HL-60 (cell line): ENCODE measurements at regions not wholly inside any gene's neighbourhood (a gene's known extent, or its start where the extent isn't known, plus 50 kb on each side); places are given as distances from the start of the nearest gene placed in this dataset.

Experiments used
- DNase-seq, 2 experiments: peaks; one replicate each; pipeline ENCODE4 v3.0.0-alpha.2; 2010 to 2020; ENCODE audit warnings: low read depth in 1 of 2, low spot score in 1 of 2
- H3K27ac ChIP-seq: fragments of 250-450 bp; sonication (Bioruptor Pico); replicated peaks from 2 replicates; pipeline ENCODE4 v1.5.1; 2020; ENCODE audit warnings: mild to moderate bottlenecking, moderate library complexity
- H3K27me3 ChIP-seq: fragments of 250-450 bp; sonication (Bioruptor Pico); 2 replicates; pipeline ENCODE4 v1.5.1; 2021; ENCODE audit warnings: mild to moderate bottlenecking, moderate library complexity; ENCODE audit not compliant: insufficient read depth, poor library complexity, severe bottlenecking
- H3K4me3 ChIP-seq: replicated peaks from 2 replicates; pipeline ENCODE4 v1.5.1; 2011; ENCODE audit warnings: mild to moderate bottlenecking, control low read depth, low read length; ENCODE audit not compliant: insufficient read depth
- GABPA ChIP-seq: IDR thresholded peaks from 2 replicates; pipeline ENCODE4 v1.6.1; 2012; ENCODE audit warnings: low read depth
- POLR2AphosphoS5 ChIP-seq: IDR thresholded peaks from 2 replicates; pipeline ENCODE4 v1.6.1; 2012; ENCODE audit warnings: low read depth
- SPI1 ChIP-seq: IDR thresholded peaks from 2 replicates; pipeline ENCODE4 v1.6.1; 2012; ENCODE audit warnings: low read depth, mild to moderate bottlenecking, borderline replicate concordance
- TF ChIP-seq, protein P1 (sequence below): IDR thresholded peaks from 2 replicates; pipeline ENCODE4 v1.6.1; 2012; ENCODE audit warnings: low read depth; ENCODE audit not compliant: insufficient replicate concordance
- TF ChIP-seq, protein P2 (sequence below): IDR thresholded peaks from one replicate; pipeline ENCODE4 v1.5.1; 2011; ENCODE audit warnings: low read length, control low read depth, inconsistent platforms; ENCODE audit not compliant: insufficient read depth

GRCh38 chr3:150251187-150252062, 156.7 kb upstream of the TSC22D2 start:
- no peak for DNase-seq
- no peaks in the 10 kb centered on the region for H3K27me3 ChIP-seq
- no peak overlapping the region for H3K27ac ChIP-seq
- no peak overlapping the region for H3K4me3 ChIP-seq
- TF ChIP-seq GABPA = no peak
- TF ChIP-seq, protein P1, sequence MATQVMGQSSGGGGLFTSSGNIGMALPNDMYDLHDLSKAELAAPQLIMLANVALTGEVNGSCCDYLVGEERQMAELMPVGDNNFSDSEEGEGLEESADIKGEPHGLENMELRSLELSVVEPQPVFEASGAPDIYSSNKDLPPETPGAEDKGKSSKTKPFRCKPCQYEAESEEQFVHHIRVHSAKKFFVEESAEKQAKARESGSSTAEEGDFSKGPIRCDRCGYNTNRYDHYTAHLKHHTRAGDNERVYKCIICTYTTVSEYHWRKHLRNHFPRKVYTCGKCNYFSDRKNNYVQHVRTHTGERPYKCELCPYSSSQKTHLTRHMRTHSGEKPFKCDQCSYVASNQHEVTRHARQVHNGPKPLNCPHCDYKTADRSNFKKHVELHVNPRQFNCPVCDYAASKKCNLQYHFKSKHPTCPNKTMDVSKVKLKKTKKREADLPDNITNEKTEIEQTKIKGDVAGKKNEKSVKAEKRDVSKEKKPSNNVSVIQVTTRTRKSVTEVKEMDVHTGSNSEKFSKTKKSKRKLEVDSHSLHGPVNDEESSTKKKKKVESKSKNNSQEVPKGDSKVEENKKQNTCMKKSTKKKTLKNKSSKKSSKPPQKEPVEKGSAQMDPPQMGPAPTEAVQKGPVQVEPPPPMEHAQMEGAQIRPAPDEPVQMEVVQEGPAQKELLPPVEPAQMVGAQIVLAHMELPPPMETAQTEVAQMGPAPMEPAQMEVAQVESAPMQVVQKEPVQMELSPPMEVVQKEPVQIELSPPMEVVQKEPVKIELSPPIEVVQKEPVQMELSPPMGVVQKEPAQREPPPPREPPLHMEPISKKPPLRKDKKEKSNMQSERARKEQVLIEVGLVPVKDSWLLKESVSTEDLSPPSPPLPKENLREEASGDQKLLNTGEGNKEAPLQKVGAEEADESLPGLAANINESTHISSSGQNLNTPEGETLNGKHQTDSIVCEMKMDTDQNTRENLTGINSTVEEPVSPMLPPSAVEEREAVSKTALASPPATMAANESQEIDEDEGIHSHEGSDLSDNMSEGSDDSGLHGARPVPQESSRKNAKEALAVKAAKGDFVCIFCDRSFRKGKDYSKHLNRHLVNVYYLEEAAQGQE = no peak
- TF ChIP-seq, protein P2, sequence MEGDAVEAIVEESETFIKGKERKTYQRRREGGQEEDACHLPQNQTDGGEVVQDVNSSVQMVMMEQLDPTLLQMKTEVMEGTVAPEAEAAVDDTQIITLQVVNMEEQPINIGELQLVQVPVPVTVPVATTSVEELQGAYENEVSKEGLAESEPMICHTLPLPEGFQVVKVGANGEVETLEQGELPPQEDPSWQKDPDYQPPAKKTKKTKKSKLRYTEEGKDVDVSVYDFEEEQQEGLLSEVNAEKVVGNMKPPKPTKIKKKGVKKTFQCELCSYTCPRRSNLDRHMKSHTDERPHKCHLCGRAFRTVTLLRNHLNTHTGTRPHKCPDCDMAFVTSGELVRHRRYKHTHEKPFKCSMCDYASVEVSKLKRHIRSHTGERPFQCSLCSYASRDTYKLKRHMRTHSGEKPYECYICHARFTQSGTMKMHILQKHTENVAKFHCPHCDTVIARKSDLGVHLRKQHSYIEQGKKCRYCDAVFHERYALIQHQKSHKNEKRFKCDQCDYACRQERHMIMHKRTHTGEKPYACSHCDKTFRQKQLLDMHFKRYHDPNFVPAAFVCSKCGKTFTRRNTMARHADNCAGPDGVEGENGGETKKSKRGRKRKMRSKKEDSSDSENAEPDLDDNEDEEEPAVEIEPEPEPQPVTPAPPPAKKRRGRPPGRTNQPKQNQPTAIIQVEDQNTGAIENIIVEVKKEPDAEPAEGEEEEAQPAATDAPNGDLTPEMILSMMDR = no peak
- TF ChIP-seq POLR2AphosphoS5 = no peak
- no peak for TF ChIP-seq SPI1

GRCh38 chr3:150249779-150250470, 158.2 kb upstream of the TSC22D2 start:
- H3K27ac ChIP-seq = no peak overlapping the region
- TF ChIP-seq POLR2AphosphoS5 (no peak), SPI1 (no peak), GABPA (no peak)
- TF ChIP-seq, protein P2 = no peak
- TF ChIP-seq, protein P1 = no peak
- no peak for DNase-seq

GRCh38 chr3:150248888-150249681, 159.0 kb upstream of the TSC22D2 start:
- no peaks in the 10 kb centered on the region for H3K27me3 ChIP-seq
- TF ChIP-seq GABPA (no peak), POLR2AphosphoS5 (no peak), SPI1 (no peak)
- TF ChIP-seq, protein P1 = no peak
- TF ChIP-seq, protein P2 = no peak
- H3K4me3 ChIP-seq = no peak overlapping the region
- DNase-seq = no peak
- no peak overlapping the region for H3K27ac ChIP-seq

More at GRCh38 chr3:150249779-150250470, 158.2 kb upstream of the TSC22D2 start:
- Histone ChIP-seq H3K27me3 (no peaks in the 10 kb centered on the region), H3K4me3 (no peak overlapping the region)
